HG03095 (cell line): ENCODE measurements at regions not wholly inside any gene's neighbourhood (a gene's known extent, or its start where the extent isn't known, plus 50 kb on each side); places are given as distances from the start of the nearest gene placed in this dataset.

ENCODE experiments used
- ATAC-seq: cut with Tn5 transposase; IDR thresholded peaks from one replicate; pipeline ENCODE4 v1.9.1; 2021; ENCODE audit warnings: moderate library complexity; ENCODE audit not compliant: unreplicated experiment

DNA sequence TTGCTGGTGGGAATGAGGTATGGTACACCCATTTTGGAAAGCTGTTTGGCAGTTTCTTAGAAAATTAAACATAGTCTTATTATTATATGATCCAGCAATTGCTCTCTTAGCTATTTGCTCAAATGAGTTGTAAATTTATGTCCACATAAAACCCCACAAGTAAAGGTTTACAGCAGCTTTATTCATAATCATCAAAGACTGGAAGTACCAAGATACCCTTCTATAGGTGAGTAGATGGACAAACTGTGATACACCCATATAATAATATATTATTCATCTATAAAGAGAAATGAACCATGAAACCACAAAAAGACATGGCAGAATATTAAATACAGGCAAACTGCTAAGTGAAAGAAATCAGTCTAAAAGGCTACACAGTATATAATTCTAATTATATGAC, 344.7 kb upstream of the CDIN1 start:
- ATAC-seq = no peak

DNA sequence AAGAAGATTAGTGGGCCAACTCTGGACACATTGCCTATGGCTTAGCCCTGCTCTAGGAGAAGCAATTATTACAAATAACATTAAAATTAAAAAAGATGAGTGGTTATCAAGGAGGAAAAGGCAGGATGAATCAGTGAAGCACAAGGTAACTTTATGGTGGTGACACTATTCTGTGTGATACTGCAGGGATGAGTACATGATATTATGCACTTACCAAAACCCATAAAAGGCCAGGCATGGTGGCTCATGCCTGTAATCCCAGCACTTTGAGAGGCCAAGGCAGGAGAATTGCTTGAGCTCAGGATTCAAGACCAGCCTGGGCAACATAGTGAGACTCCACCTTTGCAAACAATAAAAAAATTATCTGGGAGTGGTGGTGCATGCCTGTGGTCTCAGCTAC, 344.3 kb upstream of the CDIN1 start:
- no peak for ATAC-seq

DNA sequence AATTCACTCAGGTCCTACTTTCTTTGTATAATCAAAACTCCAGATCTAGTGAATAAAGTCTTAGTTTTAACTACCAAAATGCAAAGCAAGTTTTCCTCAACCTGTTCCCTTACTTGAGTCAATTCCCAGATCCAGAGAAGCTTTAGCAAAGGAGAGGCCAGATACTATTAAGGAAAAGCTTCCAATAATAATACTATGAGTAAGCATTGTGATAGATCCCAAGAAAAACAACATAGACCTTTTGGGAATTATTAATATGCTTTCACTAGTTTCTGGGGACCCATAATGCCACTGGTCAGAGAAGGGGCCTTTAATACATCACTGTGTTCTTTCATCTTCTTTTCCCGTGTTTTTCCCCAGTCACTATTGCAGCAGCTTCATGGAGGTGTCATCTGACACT, 339.9 kb upstream of the CDIN1 start:
- ATAC-seq = no peak

DNA sequence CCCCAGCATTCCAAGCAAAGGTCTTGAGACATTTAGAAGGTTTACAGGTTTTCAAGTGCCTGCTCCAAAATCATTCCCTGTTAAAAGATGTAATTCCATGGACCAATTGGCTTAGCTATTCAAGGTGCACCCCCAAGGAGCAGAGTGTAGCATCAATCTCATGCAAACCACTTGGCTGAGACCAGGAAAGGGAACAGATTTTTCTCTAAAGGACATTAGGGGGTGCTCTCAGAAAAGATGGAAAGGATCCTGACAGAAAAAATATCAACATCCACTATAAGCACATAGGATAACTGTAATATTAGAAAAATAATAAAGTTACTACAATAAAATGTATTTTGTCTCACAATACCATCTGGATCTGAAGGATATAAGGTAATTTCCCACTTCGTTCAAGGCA, 328.0 kb upstream of the CDIN1 start:
- ATAC-seq = no peak

DNA sequence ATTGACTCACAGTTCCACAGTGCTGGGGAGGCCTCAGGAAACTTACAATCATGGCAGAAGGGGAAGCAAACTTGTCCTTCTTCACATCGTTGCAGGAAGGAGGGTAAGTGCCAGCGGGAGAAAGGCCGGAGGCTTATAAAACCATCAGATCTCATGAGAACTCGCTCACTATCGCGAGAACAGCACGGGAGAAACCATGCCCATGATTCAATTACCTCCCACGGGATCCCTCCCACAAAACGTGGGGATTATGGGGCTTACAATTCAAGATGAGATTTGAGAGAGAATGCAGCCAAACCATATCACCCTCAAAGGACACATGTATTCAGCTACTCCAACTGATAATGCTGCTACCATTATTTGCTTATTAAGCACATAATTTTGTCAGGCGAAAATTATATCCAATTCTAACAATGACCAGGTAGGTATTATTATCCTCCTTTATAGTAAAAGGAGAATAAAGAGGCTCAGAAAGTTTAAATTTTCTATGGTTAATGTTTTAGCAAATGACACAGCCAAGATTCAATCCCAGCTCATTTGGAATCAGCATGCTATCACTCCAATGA, 327.2 kb upstream of the CDIN1 start:
- ATAC-seq = no peak

DNA sequence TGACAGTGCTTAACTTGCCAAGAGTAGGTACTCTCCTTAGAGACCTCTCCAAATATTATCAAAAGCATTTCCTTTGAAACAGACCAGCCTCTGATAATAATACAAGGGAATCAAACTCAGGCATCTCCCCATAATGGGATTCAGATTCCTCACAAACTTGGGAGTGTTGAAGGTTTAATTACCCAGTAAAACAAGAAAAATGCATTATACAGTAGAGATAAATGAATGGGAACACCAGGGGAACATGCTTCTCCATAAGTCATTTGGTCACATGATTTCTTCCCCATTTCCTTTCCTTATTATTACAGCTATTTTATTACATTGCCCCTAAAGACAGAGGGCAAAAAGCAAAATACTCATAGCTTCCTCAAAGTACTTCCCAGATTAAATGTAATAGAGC, 325.0 kb upstream of the CDIN1 start:
- ATAC-seq = no peak

DNA sequence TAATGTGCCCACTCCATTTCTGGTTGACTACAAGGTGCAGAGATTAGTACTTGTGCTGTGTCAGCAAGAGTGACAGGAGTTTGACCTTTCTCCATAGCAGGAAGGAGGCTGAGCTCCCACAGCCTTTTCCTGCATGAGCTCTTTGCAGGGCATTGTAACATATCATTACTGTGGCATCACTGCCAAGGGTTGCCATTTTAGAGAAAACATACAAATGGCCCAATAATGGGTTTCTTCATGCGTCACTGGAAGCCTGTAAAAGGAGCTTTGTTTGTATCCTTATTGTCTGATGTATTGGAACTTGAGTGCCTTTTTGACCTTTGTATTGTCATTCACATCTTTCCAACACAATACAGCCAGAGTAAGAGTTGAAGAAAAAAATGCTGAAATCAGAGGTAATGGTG, 323.0 kb upstream of the CDIN1 start:
- ATAC-seq = no peak

DNA sequence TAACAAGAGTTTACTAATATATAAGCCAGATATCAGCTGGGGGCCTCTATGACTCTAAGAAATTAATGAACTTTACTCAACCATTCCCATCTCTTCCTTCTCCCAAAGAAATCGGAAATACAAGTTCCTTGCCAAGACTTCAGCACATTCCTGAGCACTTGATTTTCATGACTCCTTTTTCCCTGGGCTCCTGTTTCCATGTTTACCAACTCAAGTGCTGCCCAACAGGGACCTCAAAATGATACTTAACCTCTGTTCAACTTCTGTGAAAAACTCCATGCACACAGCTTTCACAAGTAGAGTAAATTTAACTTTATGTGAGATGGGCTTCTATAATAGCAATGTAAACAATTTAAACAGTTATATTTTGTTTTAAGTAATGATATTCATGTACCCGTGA, 315.8 kb upstream of the CDIN1 start:
- ATAC-seq = no peak

DNA sequence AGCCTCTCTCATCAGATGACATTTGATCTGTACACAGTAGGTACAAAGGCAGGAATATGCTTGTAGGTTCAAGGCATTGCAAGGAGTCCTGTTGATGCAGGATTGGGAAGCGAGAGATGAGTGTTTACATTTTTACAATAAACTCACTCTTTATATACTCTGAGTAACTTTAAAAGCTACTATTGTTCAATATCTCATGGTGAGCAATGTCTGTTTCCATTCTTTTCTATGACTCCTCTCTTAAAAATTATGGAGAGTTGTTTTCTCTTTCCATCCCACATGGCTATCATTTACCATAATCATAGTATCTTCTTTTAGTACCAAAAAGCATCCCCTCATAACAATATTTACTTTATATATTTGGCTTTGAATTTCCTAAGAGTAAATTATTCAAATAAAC, 314.0 kb upstream of the CDIN1 start:
- no peak for ATAC-seq

DNA sequence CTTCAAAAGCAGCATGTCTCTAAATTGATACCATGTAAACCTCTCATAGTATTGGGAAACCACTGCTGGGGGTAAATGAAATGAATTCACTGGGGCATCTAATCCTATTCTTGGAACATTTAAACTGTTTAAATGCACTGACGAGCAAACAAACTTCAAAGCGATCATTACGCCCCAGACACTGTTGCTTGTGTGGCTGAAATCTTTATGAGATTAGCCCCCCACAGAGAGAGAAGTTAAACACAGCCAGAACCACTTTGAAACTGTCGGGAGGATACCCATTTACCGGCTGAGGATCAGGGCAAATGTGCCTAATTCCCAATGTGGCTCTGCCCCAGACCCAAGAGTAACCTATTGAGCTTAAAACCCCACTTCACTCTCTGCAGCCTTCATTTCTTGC, 308.4 kb upstream of the CDIN1 start:
- no peak for ATAC-seq

DNA sequence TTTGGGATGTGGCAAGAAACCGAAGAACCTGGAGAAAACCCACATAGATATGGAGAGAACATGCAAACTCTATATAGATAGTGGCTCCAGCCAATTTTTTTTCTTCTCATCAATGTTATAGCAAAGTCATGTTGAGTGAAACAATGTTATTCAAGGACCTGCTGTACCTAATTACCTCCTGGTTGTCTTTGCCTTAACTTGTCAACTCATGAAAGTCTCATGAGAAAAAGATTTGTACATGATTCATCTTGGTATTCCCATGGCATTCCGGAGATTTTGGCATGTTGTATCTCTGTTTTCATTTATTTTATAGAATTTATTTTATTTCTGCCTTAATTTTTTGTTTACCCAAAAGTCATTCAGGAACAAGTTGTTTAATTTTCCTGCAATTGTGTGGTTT, 303.8 kb upstream of the CDIN1 start:
- no peak for ATAC-seq

DNA sequence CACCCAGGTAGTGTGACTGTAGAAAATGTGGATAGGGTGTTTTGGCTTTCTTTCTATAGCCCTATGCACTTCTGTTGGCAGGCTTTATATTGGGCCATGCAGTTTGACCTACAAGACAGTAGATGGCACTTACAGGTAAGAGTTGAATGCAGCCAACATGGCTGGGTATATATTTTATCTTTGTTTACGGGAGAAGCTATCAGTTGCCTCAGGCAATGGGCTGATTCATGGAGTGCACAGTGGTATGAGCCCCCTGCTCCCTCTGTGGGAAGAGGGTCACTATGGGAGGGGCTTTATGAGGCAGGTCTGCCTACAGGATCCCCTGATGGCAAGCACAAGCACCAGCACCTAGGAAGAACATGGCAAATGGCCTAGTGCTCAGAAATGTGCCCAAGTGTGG, 301.2 kb upstream of the CDIN1 start:
- no peak for ATAC-seq

DNA sequence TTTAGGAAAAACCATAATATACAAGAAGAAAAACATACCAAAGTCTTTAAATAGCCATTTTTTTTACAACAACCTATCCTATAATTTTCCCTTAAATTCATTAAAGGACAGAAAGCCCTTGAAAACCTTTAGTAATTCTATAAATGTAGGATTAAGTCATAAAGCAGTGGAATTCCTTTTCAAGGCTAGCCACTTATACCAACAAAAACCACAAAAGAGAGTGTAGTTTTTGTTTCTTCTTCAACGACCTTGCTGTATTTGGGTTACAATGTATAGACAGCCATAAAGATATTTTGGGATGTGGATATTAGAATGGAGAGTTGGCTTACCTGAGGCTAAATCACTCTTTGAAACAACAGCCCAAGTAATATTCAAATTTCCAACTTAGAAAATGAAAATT, 296.6 kb upstream of the CDIN1 start:
- ATAC-seq = no peak

DNA sequence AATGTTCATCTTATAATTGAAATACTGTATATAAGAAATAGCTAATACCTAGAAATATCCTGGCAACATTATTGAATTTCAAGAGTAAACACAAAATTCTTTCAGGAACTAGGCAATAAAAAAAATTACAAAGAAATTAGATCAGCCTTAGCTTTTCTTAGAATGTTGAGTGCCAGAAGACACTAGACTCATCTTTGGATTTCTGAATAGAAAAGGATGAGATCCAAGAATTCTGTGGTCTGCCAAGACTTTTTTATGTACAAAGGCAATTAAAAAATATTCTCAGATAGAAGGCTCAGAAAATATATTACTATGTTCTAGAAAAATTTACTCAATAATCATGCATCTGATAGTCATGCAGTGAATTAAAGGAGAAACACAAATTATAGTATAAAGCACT, 294.5 kb upstream of the CDIN1 start:
- no peak for ATAC-seq

DNA sequence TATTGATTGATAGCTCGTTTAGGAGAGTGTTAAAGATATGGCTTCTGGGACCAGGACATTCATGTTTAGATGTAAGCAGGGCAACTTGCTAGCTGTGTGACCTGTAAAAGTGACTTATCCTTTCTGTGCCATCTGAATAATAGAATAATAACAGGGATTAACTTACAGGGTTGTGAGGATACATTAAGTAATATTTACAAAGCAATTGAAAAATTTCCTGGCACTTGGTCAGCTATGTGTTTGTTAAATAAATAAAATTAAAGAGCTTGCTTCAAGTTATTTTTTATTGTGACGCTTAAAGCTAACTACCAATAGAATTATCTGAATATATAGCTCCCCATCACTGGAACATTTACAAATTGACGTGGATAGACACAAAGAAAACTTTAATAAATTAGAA, 287.9 kb upstream of the CDIN1 start:
- no peak for ATAC-seq

DNA sequence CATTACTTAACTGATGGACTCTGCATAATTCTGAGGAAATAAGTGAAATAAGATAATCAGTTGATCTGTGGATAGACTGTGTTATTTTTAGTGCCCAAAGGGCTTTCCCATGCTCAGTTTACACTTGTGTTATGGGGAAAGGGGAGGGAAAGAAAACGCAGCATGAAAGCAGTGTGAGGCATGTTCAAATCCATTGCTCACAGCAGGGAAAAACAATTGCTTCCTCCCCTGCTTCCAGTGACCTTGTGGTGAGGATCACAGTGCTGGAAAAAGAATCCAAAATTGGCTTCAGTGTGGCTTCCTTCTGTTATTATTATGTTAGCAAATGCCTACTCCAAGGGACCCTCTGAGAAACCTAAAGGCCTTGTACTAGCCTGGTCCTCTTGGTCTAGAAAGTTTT, 285.1 kb upstream of the CDIN1 start:
- ATAC-seq = no peak

DNA sequence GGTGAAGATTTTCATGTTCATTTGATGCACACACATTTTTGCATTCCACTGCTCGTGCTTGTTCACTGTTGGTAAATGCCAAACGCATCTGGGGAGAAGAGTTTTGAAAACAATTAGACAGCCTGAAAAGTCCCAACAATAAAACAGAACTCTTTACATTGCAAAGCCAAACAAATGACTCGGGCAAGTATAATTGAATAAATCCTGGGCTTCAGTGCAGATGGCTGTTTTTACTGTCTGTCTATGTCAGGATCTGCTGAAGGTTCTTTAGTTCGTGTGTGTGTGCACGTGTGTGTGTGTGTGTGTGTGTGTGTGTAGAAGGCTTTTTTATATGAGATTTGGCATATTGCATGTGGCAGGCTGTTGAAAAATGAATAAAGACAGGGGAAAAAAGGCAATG, 277.5 kb upstream of the CDIN1 start:
- no peak for ATAC-seq

DNA sequence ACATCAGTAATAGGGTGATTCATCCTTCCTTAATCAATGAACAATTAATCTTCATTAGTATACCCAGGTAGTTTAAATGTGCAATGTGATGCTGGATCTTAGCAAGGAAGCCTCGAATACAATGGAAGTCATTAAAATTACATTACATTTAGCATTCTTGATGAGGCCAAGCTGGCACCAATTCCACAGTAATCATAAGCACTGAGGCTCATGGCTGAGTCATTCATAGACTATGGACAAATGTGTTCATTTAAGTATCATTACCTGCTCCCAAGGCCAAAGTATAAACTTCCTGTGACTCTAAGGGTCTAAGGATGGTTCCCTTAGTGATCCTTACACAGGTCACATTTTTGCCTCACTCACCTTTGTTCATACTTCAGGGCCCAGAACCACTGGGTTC, 266.4 kb upstream of the CDIN1 start:
- ATAC-seq = no peak

DNA sequence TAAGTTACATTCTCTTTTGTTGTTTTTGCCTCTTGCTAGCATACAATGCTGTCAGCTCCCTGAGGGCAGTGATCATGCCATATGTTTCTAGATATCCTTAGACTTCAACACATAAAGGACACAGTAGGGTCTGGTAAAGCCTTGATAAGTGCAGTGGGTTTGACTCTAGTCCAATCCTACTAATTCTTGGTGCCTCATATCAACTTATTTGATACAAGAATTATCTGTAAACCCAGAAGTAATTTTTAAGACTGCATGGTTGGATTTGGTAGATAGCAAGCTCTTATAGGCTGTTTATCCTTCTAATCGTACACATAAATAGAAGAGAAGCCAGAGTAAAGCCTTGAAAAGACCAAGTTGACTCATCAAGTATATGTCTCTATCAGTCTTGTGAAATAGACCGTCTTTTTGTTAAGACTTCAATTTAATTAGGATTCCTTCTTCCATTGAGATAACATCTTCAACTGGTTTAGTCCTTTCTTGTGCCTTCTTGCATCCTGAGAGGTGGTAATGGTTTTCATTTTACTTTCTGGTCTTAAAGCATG, 265.6 kb upstream of the CDIN1 start:
- no peak for ATAC-seq

DNA sequence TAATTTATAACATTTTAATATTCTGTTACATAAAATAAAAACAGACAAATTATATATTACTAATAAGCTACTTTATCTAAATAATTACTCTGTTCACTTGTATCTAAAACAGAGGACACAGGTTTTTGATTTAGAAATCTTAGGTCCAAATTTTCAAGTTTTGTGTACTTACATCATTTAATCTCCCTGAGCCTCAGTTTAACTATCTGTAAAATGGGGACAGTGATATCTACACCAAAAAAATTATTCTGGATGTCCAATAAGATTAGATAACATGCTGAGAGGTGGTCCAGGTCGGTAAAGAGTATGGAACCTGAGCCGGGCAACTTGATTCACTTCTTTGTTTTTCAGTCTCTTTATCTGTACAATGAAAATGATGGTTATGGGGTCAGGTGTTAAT, 263.8 kb upstream of the CDIN1 start:
- no peak for ATAC-seq

DNA sequence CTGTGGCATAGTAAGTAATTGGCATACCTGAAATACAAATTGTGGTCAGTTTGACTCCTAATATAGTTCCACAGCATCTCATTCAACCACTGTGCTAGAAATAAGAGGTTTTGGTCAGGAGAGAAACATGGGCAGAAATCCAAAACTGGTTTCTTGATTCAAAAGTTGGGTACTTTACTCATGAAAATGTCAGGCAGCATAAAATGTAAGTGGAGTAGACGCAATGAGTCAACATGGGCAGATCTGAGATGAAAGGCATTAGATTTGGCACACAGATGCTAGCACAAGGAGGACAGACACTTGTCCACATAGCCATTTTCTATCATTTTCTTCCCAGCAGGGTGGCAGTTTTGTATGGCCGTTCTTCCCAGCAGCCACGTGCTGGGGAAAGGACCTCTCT, 255.8 kb upstream of the CDIN1 start:
- no peak for ATAC-seq

DNA sequence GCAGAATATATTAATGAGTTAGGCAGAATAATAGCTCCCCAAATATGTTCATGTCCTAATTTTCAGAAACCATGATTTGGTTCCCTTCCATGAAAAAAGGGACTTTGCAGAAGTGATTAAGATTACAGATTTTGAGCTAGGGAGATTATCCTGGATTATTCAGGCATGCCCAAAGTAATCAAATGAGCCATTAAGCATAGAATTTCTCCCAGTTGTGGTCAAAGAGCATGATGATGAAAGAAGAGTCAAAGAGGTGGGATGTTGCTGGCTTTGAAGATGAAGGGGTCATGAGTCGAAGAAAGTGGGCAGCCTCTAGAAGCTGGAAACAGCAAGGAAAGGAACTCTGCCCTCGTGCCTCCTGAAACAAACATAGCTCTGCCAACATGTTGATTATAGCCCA, 254.2 kb upstream of the CDIN1 start:
- no peak for ATAC-seq

DNA sequence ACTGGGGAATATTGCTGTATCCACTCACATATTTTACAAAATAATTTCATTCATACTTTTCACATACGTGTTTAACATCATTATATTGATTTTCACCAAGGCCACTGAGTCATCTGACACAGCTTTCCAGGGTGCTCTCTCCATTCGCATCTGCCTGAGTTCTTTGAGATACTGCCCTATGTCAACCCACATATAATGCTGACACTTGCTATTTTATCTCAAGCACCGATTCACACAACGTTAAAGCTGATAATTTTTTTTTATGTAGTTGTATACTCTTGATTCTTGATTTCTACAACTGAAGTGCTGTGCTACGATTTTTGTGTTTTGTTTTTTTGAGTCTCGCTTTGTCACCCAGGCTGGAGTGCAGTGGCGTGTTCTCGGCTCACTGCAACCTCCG, 249.8 kb upstream of the CDIN1 start:
- ATAC-seq = no peak

DNA sequence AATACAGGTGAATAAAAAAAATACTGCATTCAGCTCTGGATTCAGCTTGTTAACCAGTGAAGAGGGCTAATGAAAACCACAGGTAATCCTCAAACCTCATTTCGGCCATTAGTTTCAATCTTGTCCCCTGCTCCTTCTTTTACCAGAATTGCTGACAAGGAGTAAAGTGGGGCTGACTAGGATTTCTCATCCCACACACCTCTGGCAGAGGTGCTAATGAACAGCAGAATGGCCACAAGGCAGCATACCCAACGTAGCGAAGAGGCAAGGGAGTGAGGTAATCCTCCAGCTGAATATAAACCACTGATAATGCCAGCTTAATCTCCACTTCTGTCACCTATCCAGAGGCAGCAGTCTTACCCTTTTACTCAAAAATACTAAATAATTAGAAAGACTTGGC, 248.8 kb upstream of the CDIN1 start:
- no peak for ATAC-seq
